ENCODE measurements at regions not wholly inside any gene's neighbourhood (a gene's known extent, or its start where the extent isn't known, plus 50 kb on each side); places are given as distances from the start of the nearest gene placed in this dataset.

DNA sequence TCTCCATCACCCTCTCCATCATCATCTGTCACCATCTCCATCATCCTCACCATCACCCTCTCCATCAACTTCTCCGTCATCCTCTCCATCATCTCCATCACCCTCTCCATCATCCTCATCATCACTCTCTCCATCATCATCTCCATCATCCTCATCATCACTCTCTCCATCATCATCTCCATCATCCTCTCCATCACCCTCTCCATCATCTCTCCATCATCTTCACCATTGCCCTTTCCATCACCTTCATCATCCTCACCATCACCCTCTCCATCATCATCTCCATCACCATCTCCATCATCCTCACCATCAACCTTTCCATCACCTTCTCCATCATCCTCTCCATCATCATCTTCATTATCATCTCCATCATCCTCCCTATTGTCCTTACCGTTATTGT, 565.5 kb upstream of the SGCD start:
- no peaks in the 10 kb centered on the region for H3K27me3 ChIP-seq (ENCODE audit: insufficient read depth, low read depth)
- no peaks in the 10 kb centered on the region for H3K79me2 ChIP-seq (ENCODE audit: low read depth)
- no peaks in the 10 kb centered on the region for H3K36me3 ChIP-seq (ENCODE audit: low read depth)
- H3F3A ChIP-seq (ENCODE audit: insufficient read depth, low read depth) = no peaks in the 10 kb centered on the region
- ChIA-PET POLR2A (ENCODE audit: unreplicated experiment) (no interaction called here), CTCF (no interaction called here)
- BruUV-seq (replicated peaks) = no TSS peak
- peaks cover 3% of the 10 kb centered on the region; the same call in 1 of the 2 replicates for H3K9me3 ChIP-seq (ENCODE audit: insufficient read depth, low read depth)
- intact Hi-C loops (cut with micrococcal nuclease; ENCODE audit: unreplicated experiment) = no loop called here
- DNase-seq = no peak
- H3K4me3 ChIP-seq = no peak overlapping the region
- H2AFZ ChIP-seq = no peak overlapping the region
- H4K20me1 ChIP-seq (ENCODE audit: insufficient read depth) = no peaks in the 10 kb centered on the region
- H3K9me2 ChIP-seq (ENCODE audit: insufficient read depth) = no peaks in the 10 kb centered on the region
- H3K4me1 ChIP-seq (replicated peaks; ENCODE audit: insufficient read depth) = no peaks in the 10 kb centered on the region
- no peak for TF ChIP-seq EZH2 (IDR thresholded peaks at IDR 0.05; ENCODE audit: low read depth)
- TF ChIP-seq, protein P1, sequence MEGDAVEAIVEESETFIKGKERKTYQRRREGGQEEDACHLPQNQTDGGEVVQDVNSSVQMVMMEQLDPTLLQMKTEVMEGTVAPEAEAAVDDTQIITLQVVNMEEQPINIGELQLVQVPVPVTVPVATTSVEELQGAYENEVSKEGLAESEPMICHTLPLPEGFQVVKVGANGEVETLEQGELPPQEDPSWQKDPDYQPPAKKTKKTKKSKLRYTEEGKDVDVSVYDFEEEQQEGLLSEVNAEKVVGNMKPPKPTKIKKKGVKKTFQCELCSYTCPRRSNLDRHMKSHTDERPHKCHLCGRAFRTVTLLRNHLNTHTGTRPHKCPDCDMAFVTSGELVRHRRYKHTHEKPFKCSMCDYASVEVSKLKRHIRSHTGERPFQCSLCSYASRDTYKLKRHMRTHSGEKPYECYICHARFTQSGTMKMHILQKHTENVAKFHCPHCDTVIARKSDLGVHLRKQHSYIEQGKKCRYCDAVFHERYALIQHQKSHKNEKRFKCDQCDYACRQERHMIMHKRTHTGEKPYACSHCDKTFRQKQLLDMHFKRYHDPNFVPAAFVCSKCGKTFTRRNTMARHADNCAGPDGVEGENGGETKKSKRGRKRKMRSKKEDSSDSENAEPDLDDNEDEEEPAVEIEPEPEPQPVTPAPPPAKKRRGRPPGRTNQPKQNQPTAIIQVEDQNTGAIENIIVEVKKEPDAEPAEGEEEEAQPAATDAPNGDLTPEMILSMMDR (conservative IDR thresholded peaks at IDR 0.05) = no peak
- no peak overlapping the region for H3K4me2 ChIP-seq
- H3K27ac ChIP-seq = no peak overlapping the region

DNA sequence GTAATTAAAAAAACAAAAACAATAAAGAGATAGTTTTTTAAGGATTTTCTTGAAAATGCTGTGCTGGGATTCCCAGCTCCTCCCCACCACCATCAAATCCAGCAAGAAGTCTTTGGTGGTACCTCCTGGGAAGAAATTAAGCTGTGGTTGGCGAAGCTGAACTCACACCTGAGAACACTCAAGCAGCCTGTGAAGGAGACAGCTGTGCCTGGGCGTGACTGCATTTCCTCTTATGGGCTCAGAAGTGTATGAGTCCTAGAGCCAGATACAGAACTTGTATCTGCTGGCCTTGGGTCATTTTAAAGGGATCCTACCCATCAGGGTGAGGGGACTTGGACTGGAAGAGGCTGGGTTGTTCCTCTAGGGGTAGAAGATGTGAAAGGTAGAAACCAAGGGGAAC, 561.2 kb upstream of the SGCD start:
- H3K79me2 ChIP-seq (ENCODE audit: low read depth) = no peaks in the 10 kb centered on the region
- H2AFZ ChIP-seq = no peak overlapping the region
- POLR2A ChIA-PET (ENCODE audit: unreplicated experiment) = no interaction called here
- no peaks in the 10 kb centered on the region for H3K36me3 ChIP-seq (ENCODE audit: low read depth)
- no peak overlapping the region for H3K27ac ChIP-seq
- no peaks in the 10 kb centered on the region for H3K4me1 ChIP-seq (replicated peaks; ENCODE audit: insufficient read depth)
- peaks cover 3% of the 10 kb centered on the region; the same call in 1 of the 2 replicates for H3K9me3 ChIP-seq (ENCODE audit: insufficient read depth, low read depth)
- no peaks in the 10 kb centered on the region for H4K20me1 ChIP-seq (ENCODE audit: insufficient read depth)
- TF ChIP-seq EZH2 (IDR thresholded peaks at IDR 0.05; ENCODE audit: low read depth) = no peak
- TF ChIP-seq, protein P1 (conservative IDR thresholded peaks at IDR 0.05) = no peak
- H3K4me3 ChIP-seq = no peak overlapping the region
- intact Hi-C loops (cut with micrococcal nuclease; ENCODE audit: unreplicated experiment) = no loop called here
- DNase-seq = no peak
- H3K9me2 ChIP-seq (ENCODE audit: insufficient read depth) = no peaks in the 10 kb centered on the region
- no peak overlapping the region for H3K4me2 ChIP-seq
- no peaks in the 10 kb centered on the region for H3F3A ChIP-seq (ENCODE audit: insufficient read depth, low read depth)
- no TSS peak for BruUV-seq (replicated peaks)
- CTCF ChIA-PET = no interaction called here
- no peaks in the 10 kb centered on the region for H3K27me3 ChIP-seq (ENCODE audit: insufficient read depth, low read depth)

DNA sequence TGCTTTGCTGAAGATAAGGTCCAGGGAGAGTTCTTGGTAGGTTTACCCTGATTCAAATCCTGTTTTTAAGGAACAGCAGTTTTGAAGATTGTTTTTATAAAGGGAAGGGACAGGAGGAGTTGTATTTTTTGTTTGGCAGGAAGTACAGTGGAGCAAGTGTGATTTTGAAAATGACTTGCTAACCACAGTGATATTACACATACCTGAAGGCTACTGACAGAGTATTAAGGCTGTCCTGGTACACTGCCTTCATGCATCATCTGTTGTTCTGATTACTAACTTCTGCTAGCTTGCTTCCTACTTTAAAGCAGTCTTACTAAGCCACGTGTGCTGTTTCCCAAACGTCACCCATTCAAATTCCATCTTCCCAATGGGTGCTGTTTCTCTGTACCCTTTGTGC, 559.5 kb upstream of the SGCD start:
- no peaks in the 10 kb centered on the region for H4K20me1 ChIP-seq (ENCODE audit: insufficient read depth)
- H3K27ac ChIP-seq = no peak overlapping the region
- no peaks in the 10 kb centered on the region for H3K9me3 ChIP-seq (ENCODE audit: insufficient read depth, low read depth)
- H3K79me2 ChIP-seq (ENCODE audit: low read depth) = no peaks in the 10 kb centered on the region
- CTCF ChIA-PET = no interaction called here
- no peak overlapping the region for H3K4me3 ChIP-seq
- no peaks in the 10 kb centered on the region for H3K4me1 ChIP-seq (replicated peaks; ENCODE audit: insufficient read depth)
- no peaks in the 10 kb centered on the region for H3K36me3 ChIP-seq (ENCODE audit: low read depth)
- no peak for DNase-seq
- no peaks in the 10 kb centered on the region for H3F3A ChIP-seq (ENCODE audit: insufficient read depth, low read depth)
- no peaks in the 10 kb centered on the region for H3K9me2 ChIP-seq (ENCODE audit: insufficient read depth)
- H3K4me2 ChIP-seq = no peak overlapping the region
- POLR2A ChIA-PET (ENCODE audit: unreplicated experiment) = no interaction called here
- no TSS peak for BruUV-seq (replicated peaks)
- intact Hi-C loops (cut with micrococcal nuclease; ENCODE audit: unreplicated experiment) = no loop called here
- TF ChIP-seq, protein P1 (conservative IDR thresholded peaks at IDR 0.05) = no peak
- no peak for TF ChIP-seq EZH2 (IDR thresholded peaks at IDR 0.05; ENCODE audit: low read depth)
- no peaks in the 10 kb centered on the region for H3K27me3 ChIP-seq (ENCODE audit: insufficient read depth, low read depth)
- no peak overlapping the region for H2AFZ ChIP-seq

All from PC-9 (cell line).